ENCODE measurements at regions not wholly inside any gene's neighbourhood (a gene's known extent, or its start where the extent isn't known, plus 50 kb on each side); places are given as distances from the start of the nearest gene placed in this dataset.

DNA sequence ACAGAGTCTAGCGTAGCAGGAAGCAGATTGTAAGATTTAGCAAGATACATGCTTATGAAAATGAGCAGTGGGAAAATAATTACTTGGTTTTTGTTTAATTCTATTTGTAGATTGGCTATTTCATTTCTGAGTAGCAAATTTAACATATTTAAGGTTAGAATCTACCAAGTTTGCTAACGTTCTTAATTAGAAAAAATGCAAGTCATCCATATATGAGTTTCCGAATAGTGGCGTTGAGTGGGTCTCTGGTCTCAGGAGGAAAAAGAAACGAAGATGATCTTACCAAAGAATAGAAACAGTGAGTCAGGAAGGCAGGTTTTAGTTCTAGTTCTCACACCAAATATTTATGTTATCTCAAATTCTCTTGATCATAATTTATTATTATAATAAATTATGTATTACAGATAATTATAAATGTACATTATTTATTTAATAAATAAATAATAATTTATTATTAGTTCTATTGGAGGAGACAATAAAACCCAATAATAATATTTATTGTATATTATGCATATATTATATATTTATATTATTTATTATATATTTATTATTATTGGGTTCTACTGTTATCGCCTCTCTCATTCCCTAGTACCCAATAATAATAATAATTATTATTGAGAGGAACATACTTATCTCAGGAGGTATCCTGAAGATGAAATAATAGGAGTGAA lies 194.3 kb upstream of the PITRM1 start:
- H3K36me3 ChIP-seq (ENCODE audit: insufficient read depth, low read length), result no peaks in the 10 kb centered on the region
- no peaks in the 10 kb centered on the region for H3K9me3 ChIP-seq (ENCODE audit: low read length)
- H2AFZ ChIP-seq (ENCODE audit: low read length), result no peak overlapping the region
- H3K4me3 ChIP-seq (ENCODE audit: low read depth, low read length, poor library complexity, severe bottlenecking), result no peak overlapping the region
- H3K27me3 ChIP-seq (ENCODE audit: insufficient read depth, low read length), result no peaks in the 10 kb centered on the region
- H4K20me1 ChIP-seq (ENCODE audit: insufficient read depth, low read length), result no peaks in the 10 kb centered on the region
- TF ChIP-seq, protein P1, sequence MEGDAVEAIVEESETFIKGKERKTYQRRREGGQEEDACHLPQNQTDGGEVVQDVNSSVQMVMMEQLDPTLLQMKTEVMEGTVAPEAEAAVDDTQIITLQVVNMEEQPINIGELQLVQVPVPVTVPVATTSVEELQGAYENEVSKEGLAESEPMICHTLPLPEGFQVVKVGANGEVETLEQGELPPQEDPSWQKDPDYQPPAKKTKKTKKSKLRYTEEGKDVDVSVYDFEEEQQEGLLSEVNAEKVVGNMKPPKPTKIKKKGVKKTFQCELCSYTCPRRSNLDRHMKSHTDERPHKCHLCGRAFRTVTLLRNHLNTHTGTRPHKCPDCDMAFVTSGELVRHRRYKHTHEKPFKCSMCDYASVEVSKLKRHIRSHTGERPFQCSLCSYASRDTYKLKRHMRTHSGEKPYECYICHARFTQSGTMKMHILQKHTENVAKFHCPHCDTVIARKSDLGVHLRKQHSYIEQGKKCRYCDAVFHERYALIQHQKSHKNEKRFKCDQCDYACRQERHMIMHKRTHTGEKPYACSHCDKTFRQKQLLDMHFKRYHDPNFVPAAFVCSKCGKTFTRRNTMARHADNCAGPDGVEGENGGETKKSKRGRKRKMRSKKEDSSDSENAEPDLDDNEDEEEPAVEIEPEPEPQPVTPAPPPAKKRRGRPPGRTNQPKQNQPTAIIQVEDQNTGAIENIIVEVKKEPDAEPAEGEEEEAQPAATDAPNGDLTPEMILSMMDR (IDR thresholded peaks at IDR 0.05; ENCODE audit: low read length), result no peak
- TF ChIP-seq EZH2 (IDR thresholded peaks at IDR 0.05; ENCODE audit: borderline replicate concordance, low read length), result no peak
- no peaks in the 10 kb centered on the region for H3F3A ChIP-seq (ENCODE audit: insufficient read depth, low read length)
- H3K9ac ChIP-seq (ENCODE audit: low read length), result no peak overlapping the region
- no peaks in the 10 kb centered on the region for H3K9me2 ChIP-seq (ENCODE audit: low read depth, low read length)
- H3K79me2 ChIP-seq (ENCODE audit: insufficient read depth, low read length), result no peaks in the 10 kb centered on the region
- H3K4me2 ChIP-seq (ENCODE audit: low read length), result no peak overlapping the region
- no peak overlapping the region for H3K27ac ChIP-seq (ENCODE audit: low read depth, low read length, poor library complexity, severe bottlenecking)
- H3K4me1 ChIP-seq (ENCODE audit: insufficient read depth, low read length, severe bottlenecking), result no peaks in the 10 kb centered on the region

DNA sequence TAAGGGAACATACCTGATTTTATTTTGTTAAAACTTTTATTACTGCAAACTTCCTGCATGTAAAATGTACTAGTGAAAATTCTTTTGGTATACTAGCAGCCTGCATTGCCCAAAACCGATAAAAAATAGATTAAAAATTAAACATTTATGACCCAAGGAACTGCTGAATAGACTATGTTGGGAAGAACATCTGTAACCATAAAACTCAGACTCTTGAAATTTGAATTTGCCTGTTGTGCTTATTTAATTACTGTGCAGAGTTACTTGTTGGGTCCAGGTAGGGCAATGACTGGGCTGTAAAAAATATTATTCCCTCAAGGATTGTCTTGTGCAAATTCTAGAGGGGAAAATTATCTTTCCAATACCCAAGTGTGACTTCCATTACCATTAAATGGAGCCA lies 193.5 kb upstream of the PITRM1 start:
- Histone ChIP-seq H3K79me2 (ENCODE audit: insufficient read depth, low read length) (no peaks in the 10 kb centered on the region), H3K27me3 (ENCODE audit: insufficient read depth, low read length) (no peaks in the 10 kb centered on the region), H3K4me2 (ENCODE audit: low read length) (no peak overlapping the region), H4K20me1 (ENCODE audit: insufficient read depth, low read length) (no peaks in the 10 kb centered on the region), H3K9me2 (ENCODE audit: low read depth, low read length) (no peaks in the 10 kb centered on the region), H3K36me3 (ENCODE audit: insufficient read depth, low read length) (no peaks in the 10 kb centered on the region), H3K4me1 (ENCODE audit: insufficient read depth, low read length, severe bottlenecking) (no peaks in the 10 kb centered on the region), H3K27ac (ENCODE audit: low read depth, low read length, poor library complexity, severe bottlenecking) (no peak overlapping the region), H3K9ac (ENCODE audit: low read length) (no peak overlapping the region), H3F3A (ENCODE audit: insufficient read depth, low read length) (no peaks in the 10 kb centered on the region), H2AFZ (ENCODE audit: low read length) (no peak overlapping the region), H3K4me3 (ENCODE audit: low read depth, low read length, poor library complexity, severe bottlenecking) (no peak overlapping the region), H3K9me3 (ENCODE audit: low read length) (no peaks in the 10 kb centered on the region)
- no peak for TF ChIP-seq EZH2 (IDR thresholded peaks at IDR 0.05; ENCODE audit: borderline replicate concordance, low read length)
- TF ChIP-seq, protein P1 (IDR thresholded peaks at IDR 0.05; ENCODE audit: low read length), result no peak

DNA sequence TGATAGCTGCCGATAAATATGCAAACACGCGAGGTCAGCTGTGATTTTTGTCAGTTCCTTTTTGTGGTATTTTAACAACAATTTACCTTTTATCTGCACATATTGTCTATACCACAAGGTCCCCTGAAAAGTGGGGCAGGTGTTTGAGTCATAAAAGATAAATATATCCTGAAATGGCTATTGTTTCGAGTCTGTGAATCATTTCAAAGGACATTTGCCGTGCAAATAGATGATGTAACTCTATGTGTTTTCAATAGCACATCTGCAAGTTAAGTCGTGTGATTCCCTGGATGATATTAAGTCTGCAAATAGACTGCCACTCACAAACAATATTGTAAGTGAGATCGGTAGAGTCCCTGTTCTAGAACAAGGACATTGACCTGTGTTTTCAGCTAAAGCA lies 193.0 kb upstream of the PITRM1 start:
- no peak overlapping the region for H3K4me2 ChIP-seq (ENCODE audit: low read length)
- H3K9me2 ChIP-seq (ENCODE audit: low read depth, low read length), result no peaks in the 10 kb centered on the region
- no peak overlapping the region for H3K27ac ChIP-seq (ENCODE audit: low read depth, low read length, poor library complexity, severe bottlenecking)
- H3F3A ChIP-seq (ENCODE audit: insufficient read depth, low read length), result no peaks in the 10 kb centered on the region
- H3K4me1 ChIP-seq (ENCODE audit: insufficient read depth, low read length, severe bottlenecking), result no peaks in the 10 kb centered on the region
- H3K36me3 ChIP-seq (ENCODE audit: insufficient read depth, low read length), result no peaks in the 10 kb centered on the region
- no peaks in the 10 kb centered on the region for H3K27me3 ChIP-seq (ENCODE audit: insufficient read depth, low read length)
- H4K20me1 ChIP-seq (ENCODE audit: insufficient read depth, low read length), result no peaks in the 10 kb centered on the region
- no peaks in the 10 kb centered on the region for H3K9me3 ChIP-seq (ENCODE audit: low read length)
- TF ChIP-seq, protein P1 (IDR thresholded peaks at IDR 0.05; ENCODE audit: low read length), result no peak
- TF ChIP-seq EZH2 (IDR thresholded peaks at IDR 0.05; ENCODE audit: borderline replicate concordance, low read length), result no peak
- H3K9ac ChIP-seq (ENCODE audit: low read length), result no peak overlapping the region
- H3K4me3 ChIP-seq (ENCODE audit: low read depth, low read length, poor library complexity, severe bottlenecking), result no peak overlapping the region
- no peaks in the 10 kb centered on the region for H3K79me2 ChIP-seq (ENCODE audit: insufficient read depth, low read length)
- no peak overlapping the region for H2AFZ ChIP-seq (ENCODE audit: low read length)
